Pancreas (tissue), 10 donors: ENCODE measurements at regions not wholly inside any gene's neighbourhood (a gene's known extent, or its start where the extent isn't known, plus 50 kb on each side); places are given as distances from the start of the nearest gene placed in this dataset.

Experiments
- ATAC-seq, 4 donors: fragments of 200-7000 bp; cut with Tn5 transposase; one replicate each; pipeline versions ENCODE4 v1.8.0 to v1.9.1; 2020; ENCODE audit warnings: mild to moderate bottlenecking in 4 of 4, moderate library complexity in 4 of 4
- DNase-seq, 6 donors: peaks; one replicate each; pipeline ENCODE4 v3.0.0-alpha.2; 2020
- FAIRE-seq: peaks from 2 replicates; lab custom pipeline; 2012; peaks lifted over from hg19 to GRCh38; lab: Jason Lieb, UNC
- H3K27ac ChIP-seq, 4 donors: fragments of 200-600 bp; sonication (generic); 1 replicate in 3 of 4; 2 replicates in 1 of 4; pipeline versions ENCODE4 v1.5.0 to v1.8.0; 2020
- H3K27me3 ChIP-seq, 4 donors: fragments of 200-600 bp; one replicate each; pipeline ENCODE4 v1.8.0; 2021
- H3K36me3 ChIP-seq, 3 donors: fragments of 200-600 bp; sonication (generic) in 1 of 3; one replicate each; pipeline versions ENCODE4 v1.5.0 to v1.8.0; 2020 to 2021
- H3K4me1 ChIP-seq, 3 donors: fragments of 200-600 bp; one replicate each; pipeline ENCODE4 v1.8.0; 2021
- H3K4me3 ChIP-seq, 4 donors: fragments of 200-600 bp; sonication (generic) in 2 of 4; one replicate each; pipeline versions ENCODE4 v1.5.0 to v1.8.0; 2020 to 2021
- H3K9me3 ChIP-seq, 4 donors: fragments of 200-600 bp; one replicate each; pipeline ENCODE4 v1.8.0; 2021
- WGBS, 2 donors: extraction: QIAGEN DNeasy Blood & Tissue Kit; methylation state at CpG; one replicate each; pipeline ENCODE4 v1.1.7; 2013; 5-methylcytosine and 5-hydroxymethylcytosine counted together
- intact Hi-C, 3 donors: fragments of 100-400 bp; cut with DNase I; formaldehyde crosslinking; loops; one replicate each; pipeline versions ENCODE4 v1.11.1 to v1.14.2; 2022
- TF ChIP-seq, protein P1 (sequence below), 4 donors: fragments of 200-600 bp; sonication (generic) in 3 of 4; IDR thresholded peaks; one replicate each; pipeline versions ENCODE4 v1.5.0 to v1.8.0; 2021; ENCODE audit warnings: antibody characterized with exemption in 4 of 4
- donor health status: healthy with polysubstance abuse.
- donor health status: DM: no; HTN: no; CAD: no; lungs with moderate emphysema.
- donor health status: DM: no; HTN: no; CAD: no.
- donor health status: control.
- donor health status: control.
- donor health status: Bipolar disorder and iron deficiency.
- donor health status: DM: yes; HTN: yes; CAD: no.
- donor health status: DM: no; HTN: no; CAD: no.
- donor health status: DM: no; HTN: no; CAD: no.
- donor health status: DM: yes; HTN: yes; CAD: no.

DNA sequence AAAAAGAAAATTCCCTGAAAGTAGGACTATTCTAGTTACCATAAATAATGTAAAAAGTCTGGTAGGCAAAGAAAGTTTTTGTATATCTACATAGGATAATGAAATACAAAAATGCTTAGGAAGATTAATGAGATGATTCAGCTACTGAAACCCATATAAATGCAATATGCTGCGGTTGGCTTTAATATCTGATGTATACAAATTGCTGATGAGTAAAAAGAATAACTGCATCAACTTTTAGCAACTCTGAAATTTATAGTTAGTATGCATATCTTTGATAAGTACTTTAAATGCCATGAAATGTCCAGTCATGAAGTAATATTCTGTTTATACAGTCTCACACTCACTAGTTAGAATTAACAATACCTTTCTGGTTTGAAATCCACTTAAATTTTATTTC is 404.8 kb downstream of the TLL1 start:
- no peak for ATAC-seq
- H3K4me3 ChIP-seq = no peak overlapping the region

DNA sequence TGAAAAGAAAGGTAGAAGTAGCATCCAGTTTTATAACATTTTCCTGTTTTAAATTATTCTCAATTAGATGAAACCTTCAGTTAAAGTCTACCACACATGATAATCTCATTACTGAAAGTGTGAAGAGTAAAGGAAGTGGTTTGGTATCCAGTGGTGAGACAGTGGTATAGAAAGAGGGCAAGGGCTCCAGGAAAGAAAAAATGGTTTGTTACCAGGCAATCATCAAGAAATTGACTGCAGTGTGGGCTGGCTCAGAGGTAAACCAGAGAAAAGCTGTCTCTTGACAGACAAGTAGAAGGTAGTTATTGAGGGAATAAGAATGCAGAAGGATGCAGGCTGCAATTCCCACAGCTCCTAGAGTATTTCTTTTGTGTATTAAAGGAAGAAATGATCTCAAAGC is 406.2 kb downstream of the TLL1 start:
- Histone ChIP-seq H3K27me3 (no peaks in the 10 kb centered on the region), H3K9me3 (no peaks in the 10 kb centered on the region), H3K27ac (no peak overlapping the region), H3K36me3 (no peaks in the 10 kb centered on the region), H3K4me3 (no peak overlapping the region), H3K4me1 (no peaks in the 10 kb centered on the region)
- intact Hi-C loops = no loop called here
- TF ChIP-seq, protein P1, sequence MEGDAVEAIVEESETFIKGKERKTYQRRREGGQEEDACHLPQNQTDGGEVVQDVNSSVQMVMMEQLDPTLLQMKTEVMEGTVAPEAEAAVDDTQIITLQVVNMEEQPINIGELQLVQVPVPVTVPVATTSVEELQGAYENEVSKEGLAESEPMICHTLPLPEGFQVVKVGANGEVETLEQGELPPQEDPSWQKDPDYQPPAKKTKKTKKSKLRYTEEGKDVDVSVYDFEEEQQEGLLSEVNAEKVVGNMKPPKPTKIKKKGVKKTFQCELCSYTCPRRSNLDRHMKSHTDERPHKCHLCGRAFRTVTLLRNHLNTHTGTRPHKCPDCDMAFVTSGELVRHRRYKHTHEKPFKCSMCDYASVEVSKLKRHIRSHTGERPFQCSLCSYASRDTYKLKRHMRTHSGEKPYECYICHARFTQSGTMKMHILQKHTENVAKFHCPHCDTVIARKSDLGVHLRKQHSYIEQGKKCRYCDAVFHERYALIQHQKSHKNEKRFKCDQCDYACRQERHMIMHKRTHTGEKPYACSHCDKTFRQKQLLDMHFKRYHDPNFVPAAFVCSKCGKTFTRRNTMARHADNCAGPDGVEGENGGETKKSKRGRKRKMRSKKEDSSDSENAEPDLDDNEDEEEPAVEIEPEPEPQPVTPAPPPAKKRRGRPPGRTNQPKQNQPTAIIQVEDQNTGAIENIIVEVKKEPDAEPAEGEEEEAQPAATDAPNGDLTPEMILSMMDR (IDR thresholded peaks at IDR 0.05) = no peak
- DNase-seq (no peak), ATAC-seq (no peak), FAIRE-seq (no peak)

More for the DNA sequence above, 404.8 kb downstream of the TLL1 start:
- TF ChIP-seq, protein P1 (IDR thresholded peaks at IDR 0.05) = no peak
- FAIRE-seq (no peak), DNase-seq (no peak)
- Histone ChIP-seq H3K4me1 (no peaks in the 10 kb centered on the region), H3K9me3 (no peaks in the 10 kb centered on the region), H3K27me3 (no peaks in the 10 kb centered on the region), H3K27ac (no peak overlapping the region), H3K36me3 (no peaks in the 10 kb centered on the region)
- 48 to 70% methylated on average over 1 of the region's 1 CpG for WGBS, 2 donors
- intact Hi-C loops = no loop called here

DNA sequence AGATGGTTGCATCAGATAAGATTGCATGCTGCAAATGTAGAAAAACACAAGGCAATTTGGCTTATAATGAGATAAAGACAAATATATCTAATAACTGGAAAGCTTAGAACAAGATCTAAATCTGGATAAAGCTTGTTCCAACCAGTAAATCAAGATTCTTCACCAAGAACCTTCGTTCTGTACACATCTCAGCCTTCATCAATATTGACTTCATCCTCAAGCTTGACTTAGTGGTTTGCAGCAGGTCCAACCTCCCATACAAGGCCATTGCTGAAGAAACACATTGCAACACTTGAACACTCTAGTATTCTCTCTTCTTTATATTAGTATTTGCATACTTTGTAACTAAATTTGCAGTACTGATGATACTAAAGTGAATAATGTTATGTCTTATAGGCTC is 407.6 kb downstream of the TLL1 start:
- TF ChIP-seq, protein P1 (IDR thresholded peaks at IDR 0.05) = no peak
- DNase-seq (no peak), ATAC-seq (no peak), FAIRE-seq (no peak)
- Histone ChIP-seq H3K4me1 (no peaks in the 10 kb centered on the region), H3K9me3 (no peaks in the 10 kb centered on the region), H3K4me3 (no peak overlapping the region), H3K27me3 (no peaks in the 10 kb centered on the region), H3K27ac (no peak overlapping the region), H3K36me3 (no peaks in the 10 kb centered on the region)
- intact Hi-C loops = no loop called here
- WGBS, 2 donors = 14 to 17% methylated on average over 1 of the region's 1 CpG

DNA sequence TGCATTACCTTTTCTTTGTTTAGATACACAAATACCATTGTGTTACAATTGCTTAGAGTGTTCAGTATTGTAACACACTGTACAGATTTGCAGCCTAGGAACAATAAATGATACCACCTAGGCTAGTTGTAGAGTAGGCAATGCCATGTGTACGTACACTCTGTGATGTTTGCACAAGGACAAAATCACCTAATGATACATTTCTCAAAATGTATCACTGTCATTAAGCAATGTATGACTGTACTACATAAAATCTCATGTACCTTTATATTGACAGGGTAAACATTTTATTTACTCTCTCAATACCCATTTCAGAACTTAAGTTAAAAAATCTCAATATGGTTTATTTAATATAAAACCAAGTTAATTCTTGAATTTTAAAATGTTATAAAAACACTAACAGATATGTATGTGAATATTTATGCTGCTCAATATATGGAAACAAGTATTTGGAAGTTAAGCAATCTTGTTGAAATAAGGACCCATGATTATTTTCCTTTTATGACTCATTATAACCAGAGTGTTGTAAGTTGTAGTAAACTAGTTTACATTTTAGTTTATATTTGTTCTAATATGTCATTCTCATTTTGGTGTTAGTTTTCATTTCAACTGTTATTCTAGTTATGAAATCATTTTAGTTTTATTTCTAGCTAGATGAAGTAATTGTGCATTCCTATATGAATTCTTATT is 409.2 kb downstream of the TLL1 start:
- Histone ChIP-seq H3K27ac (no peak overlapping the region), H3K9me3 (no peaks in the 10 kb centered on the region), H3K36me3 (no peaks in the 10 kb centered on the region), H3K4me1 (no peaks in the 10 kb centered on the region), H3K4me3 (no peak overlapping the region), H3K27me3 (no peaks in the 10 kb centered on the region)
- 0% methylated on average over 1 of the region's 1 CpG for WGBS, 2 donors
- FAIRE-seq (peak; percentile 26), DNase-seq (no peak), ATAC-seq (no peak)
- intact Hi-C loops = no loop called here
- TF ChIP-seq, protein P1 (IDR thresholded peaks at IDR 0.05) = no peak

DNA sequence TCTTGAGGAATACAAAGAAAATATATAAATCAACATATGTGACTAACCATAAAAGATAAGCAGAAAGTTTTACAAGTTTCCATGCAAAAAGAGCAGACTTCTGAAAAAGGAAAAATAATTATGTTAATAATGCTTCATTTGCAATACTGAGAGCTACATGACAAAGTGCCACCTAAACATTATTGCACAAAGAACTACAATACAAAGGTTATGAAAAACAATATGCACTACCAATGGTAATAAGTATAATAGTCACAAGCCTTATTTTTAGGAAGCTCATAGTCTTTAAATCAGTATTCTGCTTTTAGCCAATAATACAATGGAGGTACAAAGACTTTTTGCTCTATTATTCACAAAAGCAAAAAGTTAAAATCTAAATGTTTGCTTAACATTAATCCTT is 411.2 kb downstream of the TLL1 start:
- no peaks in the 10 kb centered on the region for H3K36me3 ChIP-seq
- no peaks in the 10 kb centered on the region for H3K9me3 ChIP-seq
- no peak overlapping the region for H3K27ac ChIP-seq
- intact Hi-C loops = no loop called here
- ATAC-seq (no peak), FAIRE-seq (no peak), DNase-seq (no peak)
- no peak overlapping the region for H3K4me3 ChIP-seq
- H3K27me3 ChIP-seq = no peaks in the 10 kb centered on the region
- TF ChIP-seq, protein P1 (IDR thresholded peaks at IDR 0.05) = no peak
- H3K4me1 ChIP-seq = no peaks in the 10 kb centered on the region
